ENCODE measurements at regions not wholly inside any gene's neighbourhood (a gene's known extent, or its start where the extent isn't known, plus 50 kb on each side); places are given as distances from the start of the nearest gene placed in this dataset.
A peak's percentile ranks its signal among the peaks of the same experiment; 100 is the strongest.

- DNase-seq = no peak
Measured at GRCh38 chr5:88613051-88613450, 269.9 kb downstream of the MEF2C start.

GRCh38 chr5:88610586-88610985, 272.4 kb downstream of the MEF2C start:
- DNase-seq = no peak

GRCh38 chr5:88607492-88607891, 275.5 kb downstream of the MEF2C start:
- no peak for DNase-seq

DNA sequence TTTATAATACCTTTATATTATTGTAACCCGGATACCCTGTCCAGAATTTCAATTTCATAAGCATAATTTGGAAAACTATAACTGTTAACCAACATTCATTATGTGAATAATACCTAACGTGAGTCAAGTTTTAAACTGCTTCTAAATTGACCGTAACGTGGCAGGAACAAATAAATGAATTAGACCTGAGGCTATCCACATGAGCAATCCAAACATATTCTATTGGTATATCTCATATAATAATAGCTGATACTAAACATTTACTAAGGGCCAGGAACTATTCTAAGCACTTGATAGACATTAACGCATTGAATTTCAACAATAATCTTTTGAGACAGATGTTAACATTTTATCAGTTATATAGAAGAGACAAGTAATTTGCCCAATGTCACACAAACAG, 276.4 kb downstream of the MEF2C start:
- no peak for DNase-seq

DNA sequence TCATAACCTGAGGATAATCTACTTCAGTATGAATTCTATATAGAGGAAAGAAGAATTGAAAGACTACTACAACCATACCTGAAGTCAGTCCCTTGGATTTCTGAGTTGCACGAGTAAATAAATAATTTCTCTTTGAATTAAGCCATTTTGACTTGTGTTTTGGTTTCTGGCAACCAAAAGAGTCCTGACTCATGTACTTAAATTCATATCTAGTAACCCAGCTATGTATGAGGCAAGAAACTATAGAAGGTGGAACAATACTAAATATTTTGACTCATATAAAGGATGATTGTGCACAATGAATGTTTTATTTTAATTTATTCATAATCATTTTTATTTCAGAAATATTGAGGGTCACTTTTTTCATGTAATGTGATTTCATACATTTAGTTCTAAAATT, 276.8 kb downstream of the MEF2C start:
- no peak for DNase-seq

GRCh38 chr5:88602584-88602983, 280.4 kb downstream of the MEF2C start:
- peak in 1 of 2 donors; percentile 2 for DNase-seq

- DNase-seq = no peak
Measured at GRCh38 chr5:88594441-88594840, 288.5 kb downstream of the MEF2C start.

- DNase-seq = no peak
Measured at GRCh38 chr5:88588609-88589008, 294.4 kb downstream of the MEF2C start.

GRCh38 chr5:88583471-88583870, 299.5 kb downstream of the MEF2C start:
- no peak for DNase-seq

GRCh38 chr5:88558366-88558765, 289.7 kb upstream of the TMEM161B start:
- no peak for DNase-seq

DNA sequence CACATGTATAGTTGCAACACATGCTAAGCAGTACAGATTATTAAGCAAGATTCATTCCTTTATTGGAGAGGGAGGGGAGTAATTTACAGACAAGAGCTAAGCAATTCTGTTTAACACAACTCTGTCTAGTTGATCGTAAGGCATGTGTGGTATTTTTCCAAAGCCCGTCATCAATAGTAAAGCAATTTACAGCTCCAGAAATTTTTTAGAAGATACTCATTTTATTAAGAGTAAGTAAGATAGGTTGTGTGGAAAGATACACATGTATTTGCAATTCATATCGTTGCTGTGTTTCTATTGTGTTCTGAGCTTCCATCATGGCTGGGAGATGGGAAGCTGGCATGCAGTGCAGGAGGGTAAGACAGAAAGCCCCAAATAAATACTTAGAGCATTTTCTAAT, 289.2 kb upstream of the TMEM161B start:
- DNase-seq = no peak

GRCh38 chr5:88557131-88557530, 288.5 kb upstream of the TMEM161B start:
- DNase-seq = no peak

- no peak for DNase-seq
Measured at GRCh38 chr5:88556406-88556805, 287.8 kb upstream of the TMEM161B start.

GRCh38 chr5:88555674-88556073, 287.0 kb upstream of the TMEM161B start:
- DNase-seq = no peak

DNA sequence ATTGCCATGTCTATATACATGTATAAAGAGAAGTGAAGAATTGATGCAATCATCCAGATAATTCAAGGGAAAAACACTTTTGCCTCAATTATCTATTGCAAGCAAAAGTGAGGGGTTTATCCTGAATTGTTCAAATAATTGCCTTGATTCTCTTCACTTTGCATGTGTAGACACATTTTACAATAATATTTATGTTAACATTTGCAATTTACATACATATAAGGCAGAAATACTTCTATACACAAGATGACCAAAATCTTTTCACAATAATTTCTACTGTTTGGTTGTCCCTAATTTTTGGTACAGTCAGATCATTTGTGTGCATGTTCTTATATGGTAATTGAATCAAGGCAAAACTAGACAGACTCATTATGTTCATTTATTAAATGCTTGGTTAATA, 285.3 kb upstream of the TMEM161B start:
- DNase-seq = no peak

GRCh38 chr5:88553136-88553875, 284.7 kb upstream of the TMEM161B start:
- no peak for DNase-seq

DNA sequence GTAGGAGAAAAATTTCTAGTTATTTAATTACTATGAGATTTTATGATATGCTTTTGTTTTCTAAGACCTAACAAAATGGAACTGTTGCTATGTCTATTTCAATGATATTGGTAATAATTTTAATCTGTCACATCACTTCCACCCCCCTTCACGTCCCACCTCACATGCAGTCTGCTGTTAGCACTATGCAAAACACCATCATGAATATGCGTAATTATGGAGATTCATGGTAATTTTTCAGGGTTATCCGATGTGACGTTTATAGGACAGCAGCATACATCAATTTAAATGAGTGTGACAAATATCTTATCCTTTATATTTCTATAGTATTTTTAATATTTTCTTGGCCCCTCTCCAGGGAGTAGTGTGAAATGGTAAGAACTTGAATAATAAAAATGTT, 283.8 kb upstream of the TMEM161B start:
- DNase-seq = no peak

DNA sequence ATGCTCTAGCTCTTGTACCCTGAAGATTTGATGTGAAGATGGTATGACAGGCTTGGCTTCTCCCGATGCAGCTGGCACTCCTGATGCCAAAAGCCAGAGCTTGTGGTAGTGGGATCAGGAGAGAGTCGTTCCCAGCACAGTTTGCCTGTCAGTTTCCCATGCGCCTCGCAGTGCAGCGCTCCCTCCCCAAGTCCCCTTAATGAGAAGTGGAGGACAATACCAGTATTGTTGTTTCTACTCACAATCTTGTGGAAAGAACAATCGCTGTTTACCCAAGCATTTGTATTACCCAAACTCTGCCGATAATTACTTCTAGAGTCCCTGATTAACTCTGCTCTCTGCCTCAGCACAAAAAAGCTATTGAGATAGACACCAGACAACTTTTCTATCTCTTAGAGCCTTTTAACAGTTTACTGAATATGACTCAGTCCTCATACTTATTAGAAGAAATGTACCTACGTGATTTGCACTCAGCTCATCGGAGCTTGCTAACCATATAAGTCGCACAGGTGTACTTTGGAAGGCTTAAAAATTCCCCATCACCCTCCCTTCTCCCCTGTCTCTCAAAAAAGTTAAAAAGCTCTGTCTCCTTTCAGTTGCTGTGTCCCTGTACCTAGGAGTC, 283.2 kb upstream of the TMEM161B start:
- no peak for DNase-seq

- no peak for DNase-seq
Measured at GRCh38 chr5:88550736-88551135, 282.1 kb upstream of the TMEM161B start.

DNA sequence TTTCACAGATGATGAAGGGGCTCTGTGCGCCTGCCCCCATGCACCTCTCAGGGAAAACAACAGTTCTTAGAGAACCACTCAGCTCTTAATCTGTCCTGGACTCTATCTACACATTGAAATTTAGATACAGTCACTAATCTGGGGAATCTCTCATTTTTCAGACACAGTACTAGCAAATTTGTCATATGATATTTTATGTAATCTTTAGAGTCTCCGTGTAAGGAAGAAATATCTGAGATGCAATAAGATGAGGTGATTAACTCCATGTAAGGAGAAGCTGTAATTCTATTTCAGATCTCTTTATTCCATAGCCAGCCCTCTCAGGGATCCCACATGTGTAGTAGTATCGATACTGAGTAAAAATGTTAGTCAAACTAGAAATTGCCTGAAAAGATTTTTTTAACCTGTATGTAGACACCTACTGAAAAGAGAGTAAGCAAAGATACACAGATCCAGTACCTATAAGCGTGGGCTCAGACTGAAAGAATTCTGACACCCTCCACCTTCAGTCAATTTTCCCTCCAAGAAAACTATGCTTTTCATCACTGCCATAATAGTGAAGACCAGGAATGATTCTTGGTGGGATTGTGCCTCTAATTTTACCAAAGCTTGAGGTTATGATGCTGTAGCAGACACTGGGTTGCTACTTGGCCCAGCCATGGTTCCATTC, 279.6 kb upstream of the TMEM161B start:
- no peak for DNase-seq

DNA sequence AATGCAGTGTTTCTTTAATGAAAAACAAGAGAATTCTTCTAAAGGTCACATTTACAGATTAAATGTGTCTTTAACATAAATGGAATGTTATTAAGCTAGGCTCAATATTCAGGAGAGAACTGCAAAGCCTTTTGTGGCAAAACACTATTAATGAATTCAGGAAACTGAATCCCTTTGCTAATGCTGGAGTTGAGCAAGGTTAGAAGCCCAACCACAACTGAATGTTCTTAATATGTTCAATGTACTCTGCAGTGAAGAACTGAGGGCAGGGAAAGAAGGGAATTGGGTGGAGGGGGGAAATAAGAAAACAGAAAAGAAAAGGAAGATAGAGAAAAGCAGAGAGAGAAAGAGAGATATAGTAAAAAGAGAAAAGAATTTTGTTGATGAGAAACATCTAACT, 276.7 kb upstream of the TMEM161B start:
- no peak for DNase-seq

- no peak for DNase-seq
Measured at GRCh38 chr5:88544671-88545070, 276.0 kb upstream of the TMEM161B start.

GRCh38 chr5:88544136-88544645, 275.5 kb upstream of the TMEM161B start:
- DNase-seq = no peak

GRCh38 chr5:88542786-88543185, 274.1 kb upstream of the TMEM161B start:
- no peak for DNase-seq

All from inflammatory macrophage (primary cell).